Erythroblast (primary cell): ENCODE measurements at regions not wholly inside any gene's neighbourhood (a gene's known extent, or its start where the extent isn't known, plus 50 kb on each side); places are given as distances from the start of the nearest gene placed in this dataset.

Source experiments
- DNase-seq, 2 experiments: peaks; one replicate each; lab custom pipeline; 2025; lab: John Stamatoyannopoulos, UW
- GATA1 ChIP-seq: IDR thresholded peaks from 2 replicates; pipeline ENCODE4 v1.6.1; 2011; ENCODE audit warnings: low read depth, mild to moderate bottlenecking, control low read depth, low read length, moderate library complexity
- POLR2A ChIP-seq: IDR thresholded peaks from 2 replicates; pipeline ENCODE4 v1.6.1; 2011; ENCODE audit warnings: mild to moderate bottlenecking, low read length

- no peak for TF ChIP-seq GATA1
- TF ChIP-seq POLR2A: no peak
- no peak for DNase-seq
These were observed 490.7 kb upstream of the SULF2 start for GRCh38 chr20:48276021-48276342.

GRCh38 chr20:48275286-48276020, 490.2 kb upstream of the SULF2 start:
- no peak for DNase-seq
- TF ChIP-seq POLR2A: no peak
- no peak for TF ChIP-seq GATA1

GRCh38 chr20:48273843-48274242, 488.6 kb upstream of the SULF2 start:
- no peak for DNase-seq
- no peak for TF ChIP-seq GATA1
- TF ChIP-seq POLR2A: no peak

GRCh38 chr20:48270885-48271284, 485.6 kb upstream of the SULF2 start:
- TF ChIP-seq GATA1: no peak
- TF ChIP-seq POLR2A: no peak
- no peak for DNase-seq

GRCh38 chr20:48267860-48268633, 482.8 kb upstream of the SULF2 start:
- TF ChIP-seq GATA1: no peak
- TF ChIP-seq POLR2A: no peak
- no peak for DNase-seq

GRCh38 chr20:48266571-48266970, 481.3 kb upstream of the SULF2 start:
- no peak for DNase-seq
- TF ChIP-seq POLR2A (no peak), GATA1 (no peak)

- no peak for TF ChIP-seq GATA1
- no peak for DNase-seq
These were observed 480.5 kb upstream of the SULF2 start for GRCh38 chr20:48265791-48266190.

GRCh38 chr20:48262955-48263354, 477.7 kb upstream of the SULF2 start:
- TF ChIP-seq POLR2A: no peak
- no peak for TF ChIP-seq GATA1
- DNase-seq: no peak

GRCh38 chr20:48262466-48262865, 477.2 kb upstream of the SULF2 start:
- no peak for TF ChIP-seq POLR2A
- TF ChIP-seq GATA1: no peak
- no peak for DNase-seq

GRCh38 chr20:48261398-48261910, 476.2 kb upstream of the SULF2 start:
- TF ChIP-seq GATA1 (no peak), POLR2A (no peak)
- DNase-seq: no peak

- no peak for DNase-seq
- no peak for TF ChIP-seq POLR2A
- TF ChIP-seq GATA1: no peak
These were observed 475.0 kb upstream of the SULF2 start for GRCh38 chr20:48260129-48260756.

GRCh38 chr20:48259456-48259855, 474.2 kb upstream of the SULF2 start:
- TF ChIP-seq GATA1: no peak
- TF ChIP-seq POLR2A: no peak

GRCh38 chr20:48257833-48258232, 472.6 kb upstream of the SULF2 start:
- DNase-seq: no peak
- no peak for TF ChIP-seq GATA1
- TF ChIP-seq POLR2A: no peak

More at GRCh38 chr20:48259456-48259855, 474.2 kb upstream of the SULF2 start:
- DNase-seq: no peak

- TF ChIP-seq GATA1 (no peak), POLR2A (no peak)
- no peak for DNase-seq
These were observed 462.7 kb upstream of the SULF2 start for GRCh38 chr20:48247961-48248360.
